OCI-LY1 (cell line): ENCODE measurements at regions not wholly inside any gene's neighbourhood (a gene's known extent, or its start where the extent isn't known, plus 50 kb on each side); places are given as distances from the start of the nearest gene placed in this dataset.

ENCODE experiments used
- EZH2 ChIP-seq: fragments of 200-600 bp; sonication (generic), shearing (Covaris generic); IDR thresholded peaks from 2 replicates; pipeline ENCODE4 v1.8.0; 2017; ENCODE audit warnings: borderline replicate concordance, mixed run types, mild to moderate bottlenecking, antibody characterized with exemption, low read length, moderate library complexity, mixed read lengths
- TF ChIP-seq, protein P1 (sequence below): fragments of 200-600 bp; sonication (generic), shearing (Covaris generic); IDR thresholded peaks from 2 replicates; pipeline ENCODE4 v1.5.1; 2017; ENCODE audit warnings: mild to moderate bottlenecking, antibody characterized with exemption, low read length, moderate library complexity, mixed read lengths

DNA sequence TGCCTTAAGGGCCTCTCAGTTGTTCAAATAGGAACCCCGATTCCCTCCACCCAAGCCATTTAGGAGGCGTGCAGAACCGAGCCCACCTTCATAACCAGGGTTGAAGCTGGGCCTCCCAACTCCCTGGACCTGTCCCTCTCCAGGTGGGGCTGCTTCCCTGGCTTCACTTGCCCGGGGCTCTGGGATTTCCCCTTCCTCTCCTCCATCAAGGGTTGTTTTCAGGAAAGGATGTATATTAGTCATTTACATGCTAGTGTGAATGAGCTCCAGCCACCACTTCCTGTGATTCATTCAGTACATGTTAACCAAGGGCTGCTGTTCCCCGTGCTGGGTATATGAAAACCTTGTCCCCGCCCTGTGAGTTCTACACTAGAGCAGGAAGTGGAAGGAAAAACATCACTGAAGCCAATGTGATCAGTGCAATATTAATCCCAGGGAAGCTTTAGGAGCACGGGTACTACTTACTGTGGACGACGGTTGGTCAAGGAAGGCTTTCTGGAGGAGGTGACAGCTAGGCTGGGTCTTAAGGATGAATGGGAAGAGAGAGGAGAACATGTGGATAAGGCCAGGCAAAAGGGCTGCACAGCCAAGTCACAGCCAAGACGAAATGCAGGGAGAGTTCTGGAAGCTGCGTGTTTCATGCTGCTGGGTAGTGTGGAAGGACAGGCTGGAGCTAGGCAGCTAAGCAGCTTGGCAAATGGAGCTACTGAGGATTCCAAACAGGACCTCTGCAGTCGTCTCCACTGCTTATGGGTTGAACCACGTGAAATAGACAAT lies 150.1 kb upstream of the SHH start:
- TF ChIP-seq, protein P1, sequence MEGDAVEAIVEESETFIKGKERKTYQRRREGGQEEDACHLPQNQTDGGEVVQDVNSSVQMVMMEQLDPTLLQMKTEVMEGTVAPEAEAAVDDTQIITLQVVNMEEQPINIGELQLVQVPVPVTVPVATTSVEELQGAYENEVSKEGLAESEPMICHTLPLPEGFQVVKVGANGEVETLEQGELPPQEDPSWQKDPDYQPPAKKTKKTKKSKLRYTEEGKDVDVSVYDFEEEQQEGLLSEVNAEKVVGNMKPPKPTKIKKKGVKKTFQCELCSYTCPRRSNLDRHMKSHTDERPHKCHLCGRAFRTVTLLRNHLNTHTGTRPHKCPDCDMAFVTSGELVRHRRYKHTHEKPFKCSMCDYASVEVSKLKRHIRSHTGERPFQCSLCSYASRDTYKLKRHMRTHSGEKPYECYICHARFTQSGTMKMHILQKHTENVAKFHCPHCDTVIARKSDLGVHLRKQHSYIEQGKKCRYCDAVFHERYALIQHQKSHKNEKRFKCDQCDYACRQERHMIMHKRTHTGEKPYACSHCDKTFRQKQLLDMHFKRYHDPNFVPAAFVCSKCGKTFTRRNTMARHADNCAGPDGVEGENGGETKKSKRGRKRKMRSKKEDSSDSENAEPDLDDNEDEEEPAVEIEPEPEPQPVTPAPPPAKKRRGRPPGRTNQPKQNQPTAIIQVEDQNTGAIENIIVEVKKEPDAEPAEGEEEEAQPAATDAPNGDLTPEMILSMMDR, result no peak
- no peak for TF ChIP-seq EZH2
